Upper lobe of left lung (tissue), 4 donors: ENCODE measurements at regions not wholly inside any gene's neighbourhood (a gene's known extent, or its start where the extent isn't known, plus 50 kb on each side); places are given as distances from the start of the nearest gene placed in this dataset.

Source experiments
- POLR2A ChIP-seq, 4 donors: fragments of 450-650 bp; IDR thresholded peaks; one replicate each; pipeline ENCODE4 v1.5.1; 2016 to 2017; ENCODE audit warnings: antibody characterized with exemption in 4 of 4, mild to moderate bottlenecking in 2 of 4
- POLR2AphosphoS5 ChIP-seq, 2 donors: sonication (generic); formaldehyde crosslinking; IDR thresholded peaks; one replicate each; pipeline ENCODE4 v1.5.1; 2017; ENCODE audit warnings: antibody characterized with exemption in 2 of 2
- TF ChIP-seq, protein P1 (sequence below), 6 experiments: fragments of 450-650 bp in 4 of 6; fragments of 200-600 bp in 2 of 6; sonication (generic) in 2 of 6; IDR thresholded peaks; one replicate each; pipeline ENCODE4 v1.5.1; 2016 to 2019; ENCODE audit warnings: antibody characterized with exemption in 6 of 6

DNA sequence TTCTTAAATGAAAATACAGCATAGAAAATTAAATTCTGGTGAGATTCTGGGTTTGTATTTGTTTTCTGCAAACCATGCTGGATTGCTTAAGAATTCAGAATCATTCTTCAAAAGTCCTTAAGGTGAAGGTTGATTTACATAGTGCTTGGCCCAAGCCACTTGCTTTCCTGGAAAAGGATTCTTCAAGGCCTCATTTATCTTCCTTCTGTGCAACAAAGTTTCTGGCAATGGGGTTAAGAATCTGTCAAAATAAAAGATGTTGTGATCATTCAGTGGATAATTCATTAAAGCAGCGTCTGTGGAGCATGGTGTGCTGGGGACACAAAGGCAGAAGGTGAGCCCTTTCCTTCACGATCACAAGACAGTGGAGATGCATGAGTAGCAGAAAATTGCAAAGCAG lies 351.9 kb downstream of the GALR1 start:
- TF ChIP-seq POLR2A (IDR thresholded peaks at IDR 0.05), result no peak
- TF ChIP-seq, protein P1, sequence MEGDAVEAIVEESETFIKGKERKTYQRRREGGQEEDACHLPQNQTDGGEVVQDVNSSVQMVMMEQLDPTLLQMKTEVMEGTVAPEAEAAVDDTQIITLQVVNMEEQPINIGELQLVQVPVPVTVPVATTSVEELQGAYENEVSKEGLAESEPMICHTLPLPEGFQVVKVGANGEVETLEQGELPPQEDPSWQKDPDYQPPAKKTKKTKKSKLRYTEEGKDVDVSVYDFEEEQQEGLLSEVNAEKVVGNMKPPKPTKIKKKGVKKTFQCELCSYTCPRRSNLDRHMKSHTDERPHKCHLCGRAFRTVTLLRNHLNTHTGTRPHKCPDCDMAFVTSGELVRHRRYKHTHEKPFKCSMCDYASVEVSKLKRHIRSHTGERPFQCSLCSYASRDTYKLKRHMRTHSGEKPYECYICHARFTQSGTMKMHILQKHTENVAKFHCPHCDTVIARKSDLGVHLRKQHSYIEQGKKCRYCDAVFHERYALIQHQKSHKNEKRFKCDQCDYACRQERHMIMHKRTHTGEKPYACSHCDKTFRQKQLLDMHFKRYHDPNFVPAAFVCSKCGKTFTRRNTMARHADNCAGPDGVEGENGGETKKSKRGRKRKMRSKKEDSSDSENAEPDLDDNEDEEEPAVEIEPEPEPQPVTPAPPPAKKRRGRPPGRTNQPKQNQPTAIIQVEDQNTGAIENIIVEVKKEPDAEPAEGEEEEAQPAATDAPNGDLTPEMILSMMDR (IDR thresholded peaks at IDR 0.05), result no peak
- TF ChIP-seq POLR2AphosphoS5 (IDR thresholded peaks at IDR 0.05), result no peak
